ENCODE measurements at regions not wholly inside any gene's neighbourhood (a gene's known extent, or its start where the extent isn't known, plus 50 kb on each side); places are given as distances from the start of the nearest gene placed in this dataset.

DNA sequence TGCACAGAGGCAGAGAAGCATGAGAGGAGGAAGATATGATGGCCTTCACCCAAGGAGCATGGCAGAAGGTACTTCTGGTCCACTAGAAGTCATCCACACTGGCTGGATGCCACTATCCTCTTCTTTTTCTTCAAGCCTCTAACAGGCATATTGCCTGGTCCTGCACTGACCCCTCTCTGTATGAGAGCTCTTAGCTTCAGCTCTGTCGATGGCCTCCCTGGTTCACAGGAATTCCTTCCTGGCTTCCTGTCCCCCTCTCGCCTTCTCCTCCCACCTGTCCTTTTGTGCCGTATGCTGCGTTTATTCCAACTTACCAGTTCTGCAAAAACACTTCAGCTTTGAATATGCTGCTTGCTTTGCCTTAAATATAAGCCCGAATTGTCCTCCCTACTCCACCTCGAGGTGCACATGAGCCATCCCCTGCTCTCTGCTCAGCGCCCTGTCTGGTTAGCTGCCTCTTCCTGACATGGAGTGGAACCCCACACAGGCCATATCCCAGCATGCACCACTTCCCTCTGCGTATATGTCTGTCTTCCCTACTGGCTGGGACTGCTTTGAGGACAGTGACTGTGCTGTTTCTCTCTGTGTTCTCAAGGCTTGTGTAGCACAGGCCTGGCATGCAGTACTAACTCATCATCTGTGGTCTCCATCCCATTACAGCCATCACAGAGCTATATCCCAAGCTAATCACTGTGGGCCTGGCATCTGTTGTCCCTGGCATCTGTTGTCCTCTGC, 474.9 kb downstream of the EIPR1 start:
- Histone ChIP-seq H3F3A (replicated peaks; ENCODE audit: insufficient read depth) (no peaks in the 10 kb centered on the region), H4K20me1 (ENCODE audit: insufficient read depth) (no peaks in the 10 kb centered on the region), H3K36me3 (replicated peaks in 1 of 2; ENCODE audit: control insufficient read depth in 1 of 2, insufficient read depth in 2 of 2, low read length in 1 of 2) (no peaks in the 10 kb centered on the region), H3K9me2 (0 out of 2 replicates have a peak, but pooled peaks cover 2% of the 10 kb centered on the region), H3K9ac (no peak overlapping the region), H3K9me3 (no peaks in the 10 kb centered on the region; the same call in 1 of the 2 replicates), H3K4me2 (no peak overlapping the region), H3K4me3 (ENCODE audit: low read depth in 2 of 2, low read length in 1 of 2) (no peak overlapping the region), H3K27ac (ENCODE audit: low read depth in 2 of 2, low read length in 1 of 2) (no peak overlapping the region), H3K27me3 (ENCODE audit: insufficient read depth) (no peaks in the 10 kb centered on the region), H3K4me1 (ENCODE audit: control insufficient read depth in 1 of 2, insufficient read depth in 2 of 2, low read depth in 1 of 2, low read length in 1 of 2) (peaks cover 0 to 55% of the 10 kb centered on the region in 2 experiments; a peak in 2 of 4 replicates), H3K79me2 (ENCODE audit: insufficient read depth) (no peaks in the 10 kb centered on the region), H2AFZ (ENCODE audit: low read depth) (no peak overlapping the region)
- CTCF ChIA-PET = interaction anchor here (1.1 to 2.0 kb wide), 4 partner anchors 54 to 573 kb away, joined by 3 to 6 read pairs (median 4); no protein-coding TSS in a partner anchor
- POLR2A ChIA-PET = interaction anchor here (1.0 kb wide), 1 partner anchor 225 kb away, joined by 3 read pairs; no protein-coding TSS in a partner anchor
- 17% methylated on average over 8 of the region's 8 CpGs for WGBS (ENCODE audit: low lambda C conversion rate)
- DNase-seq = no peak
- TF ChIP-seq, protein P1, sequence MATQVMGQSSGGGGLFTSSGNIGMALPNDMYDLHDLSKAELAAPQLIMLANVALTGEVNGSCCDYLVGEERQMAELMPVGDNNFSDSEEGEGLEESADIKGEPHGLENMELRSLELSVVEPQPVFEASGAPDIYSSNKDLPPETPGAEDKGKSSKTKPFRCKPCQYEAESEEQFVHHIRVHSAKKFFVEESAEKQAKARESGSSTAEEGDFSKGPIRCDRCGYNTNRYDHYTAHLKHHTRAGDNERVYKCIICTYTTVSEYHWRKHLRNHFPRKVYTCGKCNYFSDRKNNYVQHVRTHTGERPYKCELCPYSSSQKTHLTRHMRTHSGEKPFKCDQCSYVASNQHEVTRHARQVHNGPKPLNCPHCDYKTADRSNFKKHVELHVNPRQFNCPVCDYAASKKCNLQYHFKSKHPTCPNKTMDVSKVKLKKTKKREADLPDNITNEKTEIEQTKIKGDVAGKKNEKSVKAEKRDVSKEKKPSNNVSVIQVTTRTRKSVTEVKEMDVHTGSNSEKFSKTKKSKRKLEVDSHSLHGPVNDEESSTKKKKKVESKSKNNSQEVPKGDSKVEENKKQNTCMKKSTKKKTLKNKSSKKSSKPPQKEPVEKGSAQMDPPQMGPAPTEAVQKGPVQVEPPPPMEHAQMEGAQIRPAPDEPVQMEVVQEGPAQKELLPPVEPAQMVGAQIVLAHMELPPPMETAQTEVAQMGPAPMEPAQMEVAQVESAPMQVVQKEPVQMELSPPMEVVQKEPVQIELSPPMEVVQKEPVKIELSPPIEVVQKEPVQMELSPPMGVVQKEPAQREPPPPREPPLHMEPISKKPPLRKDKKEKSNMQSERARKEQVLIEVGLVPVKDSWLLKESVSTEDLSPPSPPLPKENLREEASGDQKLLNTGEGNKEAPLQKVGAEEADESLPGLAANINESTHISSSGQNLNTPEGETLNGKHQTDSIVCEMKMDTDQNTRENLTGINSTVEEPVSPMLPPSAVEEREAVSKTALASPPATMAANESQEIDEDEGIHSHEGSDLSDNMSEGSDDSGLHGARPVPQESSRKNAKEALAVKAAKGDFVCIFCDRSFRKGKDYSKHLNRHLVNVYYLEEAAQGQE (IDR thresholded peaks at IDR 0.05; ENCODE audit: low read depth, low read length) = no peak
- no peak for TF ChIP-seq NRF1 (IDR thresholded peaks at IDR 0.05; ENCODE audit: low read depth, low read length)
- no peak for TF ChIP-seq CHD2 (IDR thresholded peaks at IDR 0.05; ENCODE audit: low read length, partially characterized antibody)
- no peak for TF ChIP-seq EZH2phosphoT487 (IDR thresholded peaks at IDR 0.05; ENCODE audit: borderline replicate concordance, low read depth)
- peak; percentile 36 for TF ChIP-seq RAD21 (IDR thresholded peaks at IDR 0.05; ENCODE audit: low read length)

DNA sequence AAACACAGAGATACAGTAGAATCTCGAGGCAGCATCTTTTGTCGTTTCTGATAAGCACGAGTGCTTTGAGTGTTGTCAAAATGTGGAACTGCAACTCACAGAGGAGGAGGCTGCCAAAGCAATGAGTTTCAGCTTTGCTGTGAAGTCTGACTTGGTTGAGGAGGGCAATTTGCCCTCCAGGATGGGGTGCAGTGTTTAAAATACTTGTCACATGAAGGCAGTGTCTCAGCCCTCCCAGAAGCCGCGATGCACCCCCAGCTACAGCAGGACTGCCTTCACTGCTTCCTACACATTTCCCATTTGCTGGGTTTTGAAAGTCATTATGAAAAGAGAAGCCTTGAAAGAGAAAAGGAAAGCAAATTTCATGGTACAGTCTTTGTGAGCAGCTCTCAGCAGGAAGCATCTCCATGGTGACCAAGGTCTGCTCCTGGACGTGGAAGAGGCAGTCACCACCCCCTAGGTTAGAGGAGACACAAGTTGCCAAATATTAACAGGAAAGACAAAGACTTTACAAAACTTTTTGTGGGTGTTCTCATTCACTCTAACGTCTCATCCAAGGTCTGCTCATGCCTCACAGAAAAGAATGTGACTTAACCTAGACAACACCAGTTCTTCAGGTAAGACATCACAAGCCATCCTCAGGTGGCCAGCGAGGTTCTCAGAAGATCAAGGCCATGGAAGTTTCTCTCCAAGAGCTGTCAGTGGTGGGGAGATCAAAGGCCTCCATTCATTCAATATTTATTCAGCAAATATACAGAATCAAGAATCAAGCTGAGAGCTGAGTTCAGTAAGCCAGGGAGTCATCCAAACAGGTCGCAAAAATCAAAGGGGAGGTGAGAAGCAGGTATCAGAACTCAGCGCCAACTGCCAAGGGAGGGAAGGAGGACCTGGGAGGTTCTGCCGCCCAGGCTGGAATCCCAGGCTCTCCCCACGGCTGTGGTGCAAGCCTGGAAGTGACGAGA, 476.0 kb downstream of the EIPR1 start:
- no peak overlapping the region for H2AFZ ChIP-seq (ENCODE audit: low read depth)
- no peak for TF ChIP-seq TEAD4 (IDR thresholded peaks at IDR 0.05; ENCODE audit: borderline replicate concordance, insufficient read depth)
- TF ChIP-seq, protein P2, sequence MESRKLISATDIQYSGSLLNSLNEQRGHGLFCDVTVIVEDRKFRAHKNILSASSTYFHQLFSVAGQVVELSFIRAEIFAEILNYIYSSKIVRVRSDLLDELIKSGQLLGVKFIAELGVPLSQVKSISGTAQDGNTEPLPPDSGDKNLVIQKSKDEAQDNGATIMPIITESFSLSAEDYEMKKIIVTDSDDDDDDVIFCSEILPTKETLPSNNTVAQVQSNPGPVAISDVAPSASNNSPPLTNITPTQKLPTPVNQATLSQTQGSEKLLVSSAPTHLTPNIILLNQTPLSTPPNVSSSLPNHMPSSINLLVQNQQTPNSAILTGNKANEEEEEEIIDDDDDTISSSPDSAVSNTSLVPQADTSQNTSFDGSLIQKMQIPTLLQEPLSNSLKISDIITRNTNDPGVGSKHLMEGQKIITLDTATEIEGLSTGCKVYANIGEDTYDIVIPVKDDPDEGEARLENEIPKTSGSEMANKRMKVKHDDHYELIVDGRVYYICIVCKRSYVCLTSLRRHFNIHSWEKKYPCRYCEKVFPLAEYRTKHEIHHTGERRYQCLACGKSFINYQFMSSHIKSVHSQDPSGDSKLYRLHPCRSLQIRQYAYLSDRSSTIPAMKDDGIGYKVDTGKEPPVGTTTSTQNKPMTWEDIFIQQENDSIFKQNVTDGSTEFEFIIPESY (IDR thresholded peaks at IDR 0.05; ENCODE audit: borderline replicate concordance, low read depth) = no peak
- TF ChIP-seq, protein P1 (IDR thresholded peaks at IDR 0.05; ENCODE audit: low read depth, low read length) = no peak
- TF ChIP-seq, protein P3, sequence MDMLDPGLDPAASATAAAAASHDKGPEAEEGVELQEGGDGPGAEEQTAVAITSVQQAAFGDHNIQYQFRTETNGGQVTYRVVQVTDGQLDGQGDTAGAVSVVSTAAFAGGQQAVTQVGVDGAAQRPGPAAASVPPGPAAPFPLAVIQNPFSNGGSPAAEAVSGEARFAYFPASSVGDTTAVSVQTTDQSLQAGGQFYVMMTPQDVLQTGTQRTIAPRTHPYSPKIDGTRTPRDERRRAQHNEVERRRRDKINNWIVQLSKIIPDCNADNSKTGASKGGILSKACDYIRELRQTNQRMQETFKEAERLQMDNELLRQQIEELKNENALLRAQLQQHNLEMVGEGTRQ (IDR thresholded peaks at IDR 0.05; ENCODE audit: borderline replicate concordance, low read depth, low read length) = no peak
- no peak for TF ChIP-seq YY1 (IDR thresholded peaks at IDR 0.05; ENCODE audit: low read depth)
- TF ChIP-seq EP300 (IDR thresholded peaks at IDR 0.05; ENCODE audit: borderline replicate concordance in 1 of 2, low read depth in 1 of 2, low read length in 1 of 2) = no peak
- no peak for TF ChIP-seq POLR2AphosphoS5 (IDR thresholded peaks at IDR 0.05; ENCODE audit: low read depth, low read length)
- TF ChIP-seq EZH2phosphoT487 (IDR thresholded peaks at IDR 0.05; ENCODE audit: borderline replicate concordance, low read depth) = no peak

More for the DNA sequence above, 476.0 kb downstream of the EIPR1 start:
- POLR2A ChIA-PET = no interaction called here
- Histone ChIP-seq H3K9me2 (0 out of 2 replicates have a peak, but pooled peaks cover 2% of the 10 kb centered on the region), H3K4me3 (ENCODE audit: low read depth in 2 of 2, low read length in 1 of 2) (no peak overlapping the region), H3K4me2 (no peak overlapping the region), H3F3A (replicated peaks; ENCODE audit: insufficient read depth) (no peaks in the 10 kb centered on the region), H3K27ac (ENCODE audit: low read depth in 2 of 2, low read length in 1 of 2) (no peak overlapping the region; a peak in 1 of 4 replicates), H3K27me3 (ENCODE audit: insufficient read depth) (no peaks in the 10 kb centered on the region), H3K79me2 (ENCODE audit: insufficient read depth) (no peaks in the 10 kb centered on the region), H4K20me1 (ENCODE audit: insufficient read depth) (no peaks in the 10 kb centered on the region), H3K9ac (no peak overlapping the region), H3K36me3 (replicated peaks in 1 of 2; ENCODE audit: control insufficient read depth in 1 of 2, insufficient read depth in 2 of 2, low read length in 1 of 2) (no peaks in the 10 kb centered on the region), H3K4me1 (ENCODE audit: control insufficient read depth in 1 of 2, insufficient read depth in 2 of 2, low read depth in 1 of 2, low read length in 1 of 2) (peaks cover 0 to 50% of the 10 kb centered on the region in 2 experiments; a peak in 2 of 4 replicates), H3K9me3 (no peaks in the 10 kb centered on the region; the same call in 1 of the 2 replicates)
- 16% methylated on average over 13 of the region's 13 CpGs for WGBS (ENCODE audit: low lambda C conversion rate)
- CTCF ChIA-PET = interaction anchor here (0.8 to 2.0 kb wide), 4 partner anchors 12 to 572 kb away, joined by 3 to 6 read pairs (median 4); no protein-coding TSS in a partner anchor
- DNase-seq = no peak
